Heart left ventricle (tissue), 16 donors: ENCODE measurements at regions not wholly inside any gene's neighbourhood (a gene's known extent, or its start where the extent isn't known, plus 50 kb on each side); places are given as distances from the start of the nearest gene placed in this dataset.

ENCODE experiments used
- ATAC-seq, 4 donors: fragments of 200-7000 bp; cut with Tn5 transposase; one replicate each; pipeline ENCODE4 v1.9.1; 2020 to 2022; ENCODE audit warnings: moderate library complexity in 4 of 4, mild to moderate bottlenecking in 3 of 4, moderate number of reproducible peaks in 1 of 4
- DNase-seq, 5 donors: peaks; one replicate each; pipeline ENCODE4 v3.0.0-alpha.2; 2020
- H3K27ac ChIP-seq, 12 donors: fragments of 200-600 bp; sonication (generic) in 4 of 12; one replicate each; pipeline versions ENCODE4 v1.5.0 to v1.8.0; 2016 to 2022; ENCODE audit warnings: mild to moderate bottlenecking in 2 of 12
- H3K27me3 ChIP-seq, 9 donors: fragments of 200-600 bp; sonication (generic) in 2 of 9; one replicate each; pipeline versions ENCODE4 v1.5.1 to v1.8.0; 2016 to 2022; ENCODE audit warnings: mild to moderate bottlenecking in 3 of 9
- H3K36me3 ChIP-seq, 9 donors: fragments of 200-600 bp; sonication (generic) in 2 of 9; one replicate each; pipeline versions ENCODE4 v1.5.0 to v1.8.0; 2018 to 2022; ENCODE audit warnings: mild to moderate bottlenecking in 2 of 9
- H3K4me1 ChIP-seq, 12 donors: fragments of 200-600 bp; sonication (generic) in 4 of 12; one replicate each; pipeline versions ENCODE4 v1.5.0 to v1.8.0; 2016 to 2022; ENCODE audit warnings: mild to moderate bottlenecking in 3 of 12
- H3K4me3 ChIP-seq, 12 donors: fragments of 200-600 bp; sonication (generic) in 4 of 12; one replicate each; pipeline versions ENCODE4 v1.5.0 to v1.8.0; 2017 to 2022; ENCODE audit warnings: mild to moderate bottlenecking in 9 of 12, moderate library complexity in 4 of 12
- H3K9me3 ChIP-seq, 12 donors: fragments of 200-600 bp; sonication (generic) in 4 of 12; one replicate each; pipeline versions ENCODE4 v1.5.0 to v1.8.0; 2016 to 2022; ENCODE audit warnings: mild to moderate bottlenecking in 1 of 12
- CTCF ChIP-seq, 12 donors: fragments of 200-600 bp; sonication (generic) in 4 of 12; IDR thresholded peaks; one replicate each; pipeline versions ENCODE4 v1.5.0 to v1.8.0; 2018 to 2022; ENCODE audit warnings: antibody characterized with exemption in 12 of 12, mild to moderate bottlenecking in 5 of 12
- POLR2A ChIP-seq, 2 donors: fragments of 450-650 bp; IDR thresholded peaks; one replicate each; pipeline ENCODE4 v1.6.1; 2017; ENCODE audit warnings: antibody characterized with exemption in 2 of 2, mild to moderate bottlenecking in 2 of 2, moderate library complexity in 2 of 2
- WGBS, 4 donors: extraction: QIAGEN DNeasy Blood & Tissue Kit in 2 of 4; methylation state at CpG; one replicate each; pipeline versions ENCODE4 v1.1.5 to v1.1.7; 2013 to 2018; 5-methylcytosine and 5-hydroxymethylcytosine counted together
- intact Hi-C, 10 donors: fragments of 100-400 bp; cut with DNase I; formaldehyde crosslinking; loops; one replicate each; pipeline versions ENCODE4 v1.11.1 to v1.14.2; 2022
- donor health status: ischemic (EF 13 %, LVEDD 7.1; RV severe dilation, severe dysfunction).
- donor health status: healthy with polysubstance abuse.
- donor health status: DM: no; HTN: yes; CAD: no.
- donor health status: DM: no; HTN: no; CAD: no.
- donor health status: ischemic (EF 25% LVEDD 6.9; RV normal size, moderate dysfunction).
- donor health status: ischemic (EF 25% LVEDD 5.7; RV mildly dilated, moderate dysfunction).
- donor health status: healthy.
- donor health status: DM: yes; HTN: yes; CAD: no.
- donor health status: ischemic (EF 35%, LVEDD 5.7; RV mildly dilated, moderate dysfunction).
- donor health status: nonischemic (EF 11% LVEDD 7.7; RV severe dilation, severe dysfunction).
- donor health status: DM: yes; HTN: yes; CAD: no.
- donor health status: PGD.
- donor health status: ischemic (EF 29% LVEDD 5.4; RV normal size, mild dysfunction).
- donor health status: nonischemic (EF 23%, LVEDD 6.1; RV moderate dilation, normal function).

- H3K4me1 ChIP-seq, result peaks cover 0 to 13% (median 3%) of the 10 kb centered on the region in 12 donors
- no peak for ATAC-seq
- H3K4me3 ChIP-seq, result no peak overlapping the region
Observed at GRCh38 chr1:216910081-216910840, 187.0 kb upstream of the ESRRG start.

DNA sequence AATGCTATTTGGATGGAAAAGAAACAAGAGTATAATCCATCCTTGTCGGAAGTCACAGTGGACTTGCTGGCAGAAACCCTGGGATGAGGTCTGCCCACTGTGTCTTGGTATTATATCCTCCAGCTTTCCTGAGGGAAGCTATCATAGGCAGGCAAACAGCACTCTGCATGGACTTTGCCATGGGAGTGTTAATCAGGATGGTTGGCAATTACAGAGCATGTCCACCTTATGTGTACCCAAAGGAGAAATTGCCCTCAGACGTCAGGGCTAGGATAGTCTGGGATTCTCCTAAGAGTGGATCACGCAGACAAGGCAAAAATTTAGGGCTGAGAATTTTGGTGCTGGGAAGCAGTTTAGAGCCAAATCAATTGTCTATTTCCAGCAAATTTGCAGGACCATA, 184.9 kb upstream of the ESRRG start:
- ATAC-seq (no peak), DNase-seq (no peak)
- 79 to 94% (median 88%) methylated on average over 3 of the region's 3 CpGs for WGBS, 4 donors
- Histone ChIP-seq H3K36me3 (no peaks in the 10 kb centered on the region), H3K9me3 (no peaks in the 10 kb centered on the region), H3K4me1 (peaks cover 0 to 22% (median 0%) of the 10 kb centered on the region in 12 donors), H3K27ac (no peak overlapping the region), H3K4me3 (no peak overlapping the region), H3K27me3 (no peaks in the 10 kb centered on the region)
- intact Hi-C loops, result no loop called here
- no peak for TF ChIP-seq CTCF (IDR thresholded peaks at IDR 0.05)
- no peak for TF ChIP-seq POLR2A (IDR thresholded peaks at IDR 0.05)

More at GRCh38 chr1:216910081-216910840, 187.0 kb upstream of the ESRRG start:
- no peak for TF ChIP-seq POLR2A (IDR thresholded peaks at IDR 0.05)
- TF ChIP-seq CTCF (IDR thresholded peaks at IDR 0.05), result no peak
- no peaks in the 10 kb centered on the region for H3K27me3 ChIP-seq
- no peak overlapping the region for H3K27ac ChIP-seq
- 59 to 69% (median 61%) methylated on average over 5 of the region's 5 CpGs for WGBS, 4 donors
- no peak for DNase-seq
- intact Hi-C loops, result no loop called here
- no peaks in the 10 kb centered on the region for H3K9me3 ChIP-seq
- no peaks in the 10 kb centered on the region for H3K36me3 ChIP-seq

GRCh38 chr1:216907100-216907499, 183.9 kb upstream of the ESRRG start:
- no peaks in the 10 kb centered on the region for H3K27me3 ChIP-seq
- H3K36me3 ChIP-seq, result no peaks in the 10 kb centered on the region
- H3K27ac ChIP-seq, result no peak overlapping the region
- no peak for ATAC-seq
- intact Hi-C loops, result no loop called here
- no peak overlapping the region for H3K4me3 ChIP-seq
- WGBS, 4 donors, result 86 to 94% (median 90%) methylated on average over 8 of the region's 8 CpGs
- no peaks in the 10 kb centered on the region for H3K9me3 ChIP-seq
- peaks cover 0 to 29% (median 1%) of the 10 kb centered on the region in 12 donors for H3K4me1 ChIP-seq
- no peak for DNase-seq
- TF ChIP-seq CTCF (IDR thresholded peaks at IDR 0.05), result no peak
- TF ChIP-seq POLR2A (IDR thresholded peaks at IDR 0.05), result no peak

GRCh38 chr1:216905781-216906180, 182.6 kb upstream of the ESRRG start:
- intact Hi-C loops, result no loop called here
- no peak for DNase-seq
- H3K27me3 ChIP-seq, result no peaks in the 10 kb centered on the region
- H3K4me3 ChIP-seq, result no peak overlapping the region
- TF ChIP-seq CTCF (IDR thresholded peaks at IDR 0.05) (no peak), POLR2A (IDR thresholded peaks at IDR 0.05) (no peak)
- no peaks in the 10 kb centered on the region for H3K9me3 ChIP-seq
- H3K36me3 ChIP-seq, result no peaks in the 10 kb centered on the region
- H3K4me1 ChIP-seq, result peaks cover 0 to 31% (median 1%) of the 10 kb centered on the region in 12 donors
- ATAC-seq, result no peak
- WGBS, 4 donors, result 87 to 94% (median 92%) methylated on average over 4 of the region's 4 CpGs
- H3K27ac ChIP-seq, result no peak overlapping the region
